Mesothelial cell of epicardium (in vitro differentiated cells): ENCODE measurements at regions not wholly inside any gene's neighbourhood (a gene's known extent, or its start where the extent isn't known, plus 50 kb on each side); places are given as distances from the start of the nearest gene placed in this dataset.
"Not testable (repeated sequence)": the region's sequence is repeated elsewhere in the genome, so short reads cannot be mapped to it uniquely, and the experiment has no call there.

Source experiments
- DNase-seq, 2 experiments: peaks; one replicate each; pipeline ENCODE4 v3.0.0; 2021; ENCODE audit warnings: low spot score in 2 of 2; ENCODE audit not compliant: unreplicated experiment in 2 of 2
- H3K27ac Mint-ChIP-seq: 2 replicates; pipeline ENCODE4 v1.8.0; 2021; ENCODE audit warnings: mixed read lengths
- H3K27me3 Mint-ChIP-seq: 2 replicates; pipeline ENCODE4 v1.8.0; 2021; ENCODE audit warnings: low read depth, mixed read lengths
- H3K36me3 Mint-ChIP-seq: 2 replicates; pipeline ENCODE4 v1.8.0; 2021; ENCODE audit warnings: mixed read lengths
- H3K4me1 Mint-ChIP-seq: 2 replicates; pipeline ENCODE4 v1.8.0; 2021; ENCODE audit warnings: mixed read lengths
- H3K4me3 Mint-ChIP-seq: 2 replicates; pipeline ENCODE4 v1.8.0; 2021; ENCODE audit warnings: mild to moderate bottlenecking, moderate library complexity, mixed read lengths
- H3K9me3 Mint-ChIP-seq: 2 replicates; pipeline ENCODE4 v1.8.0; 2021; ENCODE audit warnings: mixed read lengths
- CTCF ChIP-seq: fragments of 200-600 bp; sonication (generic); IDR thresholded peaks from one replicate; pipeline ENCODE4 v1.5.0; 2021; ENCODE audit warnings: antibody characterized with exemption; ENCODE audit not compliant: unreplicated experiment

- H3K4me3 Mint-ChIP-seq = no peak overlapping the region
- peaks cover 3% of the 10 kb centered on the region for H3K4me1 Mint-ChIP-seq
- H3K9me3 Mint-ChIP-seq = peaks cover 4% of the 10 kb centered on the region
- no peaks in the 10 kb centered on the region for H3K36me3 Mint-ChIP-seq
- peaks cover 7% of the 10 kb centered on the region for H3K27me3 Mint-ChIP-seq
- no peak for TF ChIP-seq CTCF
- DNase-seq = no peak
- no peak overlapping the region for H3K27ac Mint-ChIP-seq
These were observed 671.2 kb downstream of the SI start for GRCh38 chr3:164407111-164407510.

- H3K4me1 Mint-ChIP-seq = peaks cover 3% of the 10 kb centered on the region
- H3K27ac Mint-ChIP-seq = no peak overlapping the region
- H3K4me3 Mint-ChIP-seq = no peak overlapping the region
- H3K27me3 Mint-ChIP-seq = peaks cover 7% of the 10 kb centered on the region
- no peak for DNase-seq
- no peaks in the 10 kb centered on the region for H3K36me3 Mint-ChIP-seq
- H3K9me3 Mint-ChIP-seq = peaks cover 4% of the 10 kb centered on the region
- TF ChIP-seq CTCF = no peak
These were observed 672.0 kb downstream of the SI start for GRCh38 chr3:164406281-164406680.

GRCh38 chr3:164401923-164402322 is 676.4 kb downstream of the SI start:
- no peak for DNase-seq

GRCh38 chr3:164401440-164401839 is 676.9 kb downstream of the SI start:
- not testable (repeated sequence) for H3K9me3 Mint-ChIP-seq, H3K4me3 Mint-ChIP-seq, H3K27ac Mint-ChIP-seq, H3K4me1 Mint-ChIP-seq, H3K36me3 Mint-ChIP-seq, H3K27me3 Mint-ChIP-seq, DNase-seq

More at GRCh38 chr3:164401923-164402322, 676.4 kb downstream of the SI start:
- Mint-ChIP-seq H3K4me3 (no peak overlapping the region), H3K9me3 (no peaks in the 10 kb centered on the region), H3K27me3 (peaks cover 7% of the 10 kb centered on the region), H3K27ac (no peak overlapping the region), H3K36me3 (no peaks in the 10 kb centered on the region), H3K4me1 (no peaks in the 10 kb centered on the region)
- no peak for TF ChIP-seq CTCF

- no peak overlapping the region for H3K4me3 Mint-ChIP-seq
- H3K4me1 Mint-ChIP-seq = no peaks in the 10 kb centered on the region
- H3K27me3 Mint-ChIP-seq = peaks cover 1% of the 10 kb centered on the region
- H3K27ac Mint-ChIP-seq = no peak overlapping the region
- DNase-seq = no peak
- H3K9me3 Mint-ChIP-seq = no peaks in the 10 kb centered on the region
- no peak for TF ChIP-seq CTCF
- H3K36me3 Mint-ChIP-seq = no peaks in the 10 kb centered on the region
These were observed 680.8 kb downstream of the SI start for GRCh38 chr3:164397462-164397861.

GRCh38 chr3:164393171-164393570 is 685.1 kb downstream of the SI start:
- Mint-ChIP-seq H3K9me3 (no peaks in the 10 kb centered on the region), H3K27me3 (no peaks in the 10 kb centered on the region), H3K4me1 (no peaks in the 10 kb centered on the region), H3K4me3 (no peak overlapping the region), H3K36me3 (no peaks in the 10 kb centered on the region), H3K27ac (no peak overlapping the region)
- DNase-seq = no peak
- TF ChIP-seq CTCF = no peak
